HG03342 (cell line): ENCODE measurements at regions not wholly inside any gene's neighbourhood (a gene's known extent, or its start where the extent isn't known, plus 50 kb on each side); places are given as distances from the start of the nearest gene placed in this dataset.

Experiments used
- ATAC-seq: cut with Tn5 transposase; IDR thresholded peaks from one replicate; pipeline ENCODE4 v1.9.1; 2021; ENCODE audit warnings: mild to moderate bottlenecking, moderate library complexity; ENCODE audit not compliant: unreplicated experiment

GRCh38 chr4:169815606-169816005, 57.9 kb upstream of the HPF1 start:
- ATAC-seq: peak; percentile 55

- ATAC-seq: no peak
Measured at GRCh38 chr4:169811476-169811875, 53.7 kb upstream of the HPF1 start.

- ATAC-seq: peak; percentile 70
Measured at GRCh38 chr4:169810325-169811323, 52.9 kb upstream of the HPF1 start.

GRCh38 chr4:169807934-169808509, 50.3 kb upstream of the HPF1 start:
- ATAC-seq: no peak
